ENCODE measurements at regions not wholly inside any gene's neighbourhood (a gene's known extent, or its start where the extent isn't known, plus 50 kb on each side); places are given as distances from the start of the nearest gene placed in this dataset.

DNA sequence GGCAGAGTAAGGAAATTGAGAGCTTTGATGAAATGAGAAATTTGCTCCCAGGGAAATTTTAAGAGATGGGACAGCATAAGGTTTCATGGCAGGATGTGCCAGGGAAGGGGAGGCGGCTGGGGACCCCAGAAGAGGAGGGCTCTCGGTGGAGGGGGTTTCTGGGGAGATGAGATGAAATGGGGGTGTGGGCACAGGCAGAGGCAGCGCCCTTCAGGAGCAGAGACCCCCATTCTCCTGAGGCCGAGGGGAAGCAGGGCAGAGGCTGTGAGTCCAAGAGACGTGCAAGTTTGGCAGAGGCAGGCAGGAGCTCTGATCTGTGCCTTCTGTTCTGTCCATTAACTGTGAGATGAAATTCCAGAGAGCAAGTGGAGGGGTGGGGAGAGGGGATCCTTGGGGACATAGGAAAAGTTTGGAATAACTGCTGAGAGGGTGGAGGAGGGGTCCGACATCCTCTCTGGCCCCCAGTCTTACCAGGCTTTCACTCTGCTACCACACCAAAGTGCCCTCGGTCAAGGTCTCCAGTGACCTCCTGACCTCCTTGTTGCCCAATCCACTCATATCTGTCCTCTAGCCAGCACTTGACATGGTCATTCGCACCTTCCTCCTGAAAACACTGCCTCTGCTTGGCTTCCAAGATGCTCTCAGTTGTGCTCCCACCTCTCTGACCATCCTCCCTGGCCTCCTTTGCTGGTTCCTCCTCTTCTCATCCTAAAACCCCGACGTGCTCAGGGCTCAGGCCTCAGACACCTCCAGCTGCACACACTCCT lies 108.1 kb upstream of the MVB12B start:
- Histone ChIP-seq H3K27ac (no peak overlapping the region), H3K4me3 (no peak overlapping the region), H3K9me3 (peaks cover 0 to 11% (median 2%) of the 10 kb centered on the region in 4 donors), H3K4me1 (no peaks in the 10 kb centered on the region), H3K27me3 (peaks cover 10 to 21% (median 12%) of the 10 kb centered on the region in 3 donors), H3K36me3 (no peaks in the 10 kb centered on the region)
- no peak for DNase-seq
- no peak for TF ChIP-seq EP300 (IDR thresholded peaks at IDR 0.05)
- TF ChIP-seq CTCF (IDR thresholded peaks at IDR 0.05), result no peak
- TF ChIP-seq POLR2A (IDR thresholded peaks at IDR 0.05), result no peak
- no peak for TF ChIP-seq POLR2AphosphoS5 (IDR thresholded peaks at IDR 0.05)
- intact Hi-C loops (cut with DNase I), result no loop called here
- whole genome bisulfite sequencing, 2 donors, result 74 to 83% methylated on average over 10 of the region's 10 CpGs

GRCh38 chr9:126219166-126219565 lies 107.5 kb upstream of the MVB12B start:
- intact Hi-C loops (cut with DNase I), result no loop called here
- Histone ChIP-seq H3K27me3 (peaks cover 10 to 25% (median 12%) of the 10 kb centered on the region in 3 donors), H3K4me3 (no peak overlapping the region), H3K27ac (no peak overlapping the region), H3K36me3 (no peaks in the 10 kb centered on the region), H3K4me1 (no peaks in the 10 kb centered on the region), H3K9me3 (peaks cover 0 to 9% (median 1%) of the 10 kb centered on the region in 4 donors)
- no peak for DNase-seq
- TF ChIP-seq POLR2A (IDR thresholded peaks at IDR 0.05) (no peak), EP300 (IDR thresholded peaks at IDR 0.05) (no peak), CTCF (IDR thresholded peaks at IDR 0.05) (no peak), POLR2AphosphoS5 (IDR thresholded peaks at IDR 0.05) (no peak)
- 81 to 90% methylated on average over 2 of the region's 2 CpGs for WGBS, 2 donors

DNA sequence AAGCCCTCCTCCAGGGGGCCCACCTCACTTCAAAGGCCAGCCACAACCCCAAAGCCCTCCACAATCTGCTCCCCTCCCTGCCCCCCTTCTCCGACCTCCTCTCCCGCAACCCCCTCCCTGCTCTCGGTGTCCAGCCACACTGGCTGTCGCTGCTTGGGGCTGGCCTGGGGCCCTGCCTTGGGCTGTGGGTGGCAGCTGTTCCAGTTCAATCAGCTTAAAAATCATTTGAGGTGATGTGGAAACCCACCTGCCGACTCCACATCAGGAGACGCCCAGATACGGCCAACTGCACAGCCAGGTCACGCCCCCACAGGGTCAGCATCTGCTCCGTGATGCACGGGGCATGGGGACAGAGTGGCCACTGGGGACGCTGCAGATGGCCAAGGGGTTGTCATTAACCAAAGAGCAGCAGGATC lies 107.0 kb upstream of the MVB12B start:
- Histone ChIP-seq H3K27ac (no peak overlapping the region), H3K9me3 (peaks cover 0 to 9% (median 1%) of the 10 kb centered on the region in 4 donors), H3K27me3 (peaks cover 10 to 25% (median 12%) of the 10 kb centered on the region in 3 donors), H3K4me1 (no peaks in the 10 kb centered on the region), H3K36me3 (no peaks in the 10 kb centered on the region), H3K4me3 (no peak overlapping the region)
- DNase-seq, result no peak
- WGBS, 2 donors, result 75 to 79% methylated on average over 11 of the region's 11 CpGs
- intact Hi-C loops (cut with DNase I), result loop anchor here (10.0 kb wide), 1 partner anchor 565 kb away; no protein-coding TSS in a partner anchor
- TF ChIP-seq POLR2A (IDR thresholded peaks at IDR 0.05), result no peak
- TF ChIP-seq EP300 (IDR thresholded peaks at IDR 0.05), result no peak
- no peak for TF ChIP-seq POLR2AphosphoS5 (IDR thresholded peaks at IDR 0.05)
- no peak for TF ChIP-seq CTCF (IDR thresholded peaks at IDR 0.05)

- WGBS, 2 donors, result 86 to 90% methylated on average over 2 of the region's 2 CpGs
- intact Hi-C loops (cut with DNase I), result loop anchor here (10.0 kb wide), 1 partner anchor 567 kb away; no protein-coding TSS in a partner anchor
- TF ChIP-seq CTCF (IDR thresholded peaks at IDR 0.05), result no peak
- TF ChIP-seq POLR2AphosphoS5 (IDR thresholded peaks at IDR 0.05), result no peak
- no peak for TF ChIP-seq POLR2A (IDR thresholded peaks at IDR 0.05)
Observed at GRCh38 chr9:126221480-126221879, 105.1 kb upstream of the MVB12B start.

More at GRCh38 chr9:126221480-126221879, 105.1 kb upstream of the MVB12B start:
- no peaks in the 10 kb centered on the region for H3K36me3 ChIP-seq
- H3K4me3 ChIP-seq, result no peak overlapping the region
- no peaks in the 10 kb centered on the region for H3K4me1 ChIP-seq
- peaks cover 10 to 25% (median 12%) of the 10 kb centered on the region in 3 donors for H3K27me3 ChIP-seq
- H3K27ac ChIP-seq, result no peak overlapping the region
- no peak for DNase-seq
- peaks cover 0 to 9% (median 0%) of the 10 kb centered on the region in 4 donors for H3K9me3 ChIP-seq
